Neural progenitor cell (in vitro differentiated cells): ENCODE measurements at regions not wholly inside any gene's neighbourhood (a gene's known extent, or its start where the extent isn't known, plus 50 kb on each side); places are given as distances from the start of the nearest gene placed in this dataset.
A peak's percentile ranks its signal among the peaks of the same experiment; 100 is the strongest.

Experiments used
- DNase-seq: peaks from one replicate; pipeline ENCODE4 v3.0.0-alpha.2; 2016; ENCODE audit warnings: low spot score
- H2AFZ ChIP-seq: fragments of 200-600 bp; sonication (generic); replicated peaks from 2 replicates; pipeline ENCODE4 v1.6.1; 2016; ENCODE audit warnings: antibody characterized with exemption
- H3F3A ChIP-seq: fragments of 200-600 bp; sonication (generic); 2 replicates; pipeline ENCODE4 v1.6.1; 2016; ENCODE audit warnings: antibody characterized with exemption, low read depth
- H3K27ac ChIP-seq: fragments of 200-600 bp; sonication (generic); 2 replicates; pipeline ENCODE4 v1.5.1; 2016; ENCODE audit warnings: mild to moderate bottlenecking
- H3K27me3 ChIP-seq: fragments of 200-600 bp; sonication (generic); 2 replicates; pipeline ENCODE4 v1.6.1; 2016; ENCODE audit warnings: mild to moderate bottlenecking, moderate library complexity
- H3K36me3 ChIP-seq: fragments of 200-600 bp; sonication (generic); 2 replicates; pipeline ENCODE4 v1.5.1; 2016
- H3K4me1 ChIP-seq: fragments of 200-600 bp; sonication (generic); 2 replicates; pipeline ENCODE4 v1.6.1; 2016; ENCODE audit warnings: mixed run types
- H3K4me2 ChIP-seq: fragments of 200-600 bp; sonication (generic); 2 replicates; pipeline ENCODE4 v1.6.1; 2016
- H3K4me3 ChIP-seq: fragments of 200-600 bp; sonication (generic); 2 replicates; pipeline ENCODE4 v1.5.1; 2016
- H3K79me2 ChIP-seq: fragments of 200-600 bp; sonication (generic); 2 replicates; pipeline ENCODE4 v1.6.1; 2016; ENCODE audit warnings: low read depth
- H3K9ac ChIP-seq: fragments of 200-600 bp; sonication (generic); 2 replicates; pipeline ENCODE4 v1.6.1; 2016
- H3K9me3 ChIP-seq: fragments of 200-600 bp; sonication (generic); 2 replicates; pipeline ENCODE4 v1.5.1; 2016; ENCODE audit warnings: low read depth
- H4K20me1 ChIP-seq: fragments of 200-600 bp; sonication (generic); 2 replicates; pipeline ENCODE4 v1.6.1; 2016; ENCODE audit warnings: low read depth
- H3K27ac Mint-ChIP-seq: 3 replicates; pipeline ENCODE4 v1.8.0; 2021; ENCODE audit warnings: mixed read lengths
- H3K27me3 Mint-ChIP-seq: 2 replicates; pipeline ENCODE4 v1.8.0; 2022; ENCODE audit warnings: low read depth, mild to moderate bottlenecking, inconsistent platforms, moderate library complexity, mixed read lengths; ENCODE audit not compliant: insufficient read depth
- H3K36me3 Mint-ChIP-seq: 3 replicates; pipeline ENCODE4 v1.8.0; 2021; ENCODE audit warnings: mixed read lengths
- H3K4me1 Mint-ChIP-seq: 3 replicates; pipeline ENCODE4 v1.8.0; 2021; ENCODE audit warnings: mixed read lengths
- H3K4me3 Mint-ChIP-seq: 3 replicates; pipeline ENCODE4 v1.8.0; 2021; ENCODE audit warnings: mild to moderate bottlenecking, moderate library complexity, mixed read lengths
- H3K9me3 Mint-ChIP-seq: 3 replicates; pipeline ENCODE4 v1.8.0; 2020; ENCODE audit warnings: mixed read lengths
- CTCF ChIP-seq: fragments of 200-600 bp; sonication (generic); IDR thresholded peaks from 2 replicates; pipeline ENCODE4 v1.5.1; 2017; ENCODE audit warnings: antibody characterized with exemption, mild to moderate bottlenecking
- EZH2 ChIP-seq: fragments of 200-600 bp; sonication (generic); IDR thresholded peaks from 2 replicates; pipeline ENCODE4 v1.6.1; 2017; ENCODE audit warnings: antibody characterized with exemption, mild to moderate bottlenecking, moderate library complexity
- EZH2phosphoT487 ChIP-seq: fragments of 200-600 bp; sonication (generic); IDR thresholded peaks from 2 replicates; pipeline ENCODE4 v1.6.1; 2017; ENCODE audit warnings: antibody characterized with exemption

- Mint-ChIP-seq H3K27ac (no peak overlapping the region), H3K4me1 (peaks cover 3% of the 10 kb centered on the region)
- no peak overlapping the region for H3K9ac ChIP-seq
These were observed 446.8 kb upstream of the CXADR start for GRCh38 chr21:17066006-17066405.

GRCh38 chr21:17071093-17071492, 441.8 kb upstream of the CXADR start:
- peaks cover 3% of the 10 kb centered on the region for H3K4me1 Mint-ChIP-seq
- H3K4me3 Mint-ChIP-seq: no peak overlapping the region
- Histone ChIP-seq H3K4me1 (peaks cover 5% of the 10 kb centered on the region), H3K4me3 (no peak overlapping the region), H3K27me3 (no peaks in the 10 kb centered on the region), H3K9me3 (no peaks in the 10 kb centered on the region), H3K36me3 (no peaks in the 10 kb centered on the region), H3K27ac (no peak overlapping the region), H3K9ac (no peak overlapping the region), H3K4me2 (no peak overlapping the region), H3K79me2 (no peaks in the 10 kb centered on the region), H2AFZ (peak overlapping the region; percentile 47), H3F3A (no peaks in the 10 kb centered on the region), H4K20me1 (no peaks in the 10 kb centered on the region)
- no peaks in the 10 kb centered on the region for H3K27me3 Mint-ChIP-seq
- no peaks in the 10 kb centered on the region for H3K9me3 Mint-ChIP-seq
- no peak overlapping the region for H3K27ac Mint-ChIP-seq
- TF ChIP-seq EZH2phosphoT487 (no peak), CTCF (no peak), EZH2 (no peak)
- H3K36me3 Mint-ChIP-seq: no peaks in the 10 kb centered on the region
- no peak for DNase-seq

More at GRCh38 chr21:17066006-17066405, 446.8 kb upstream of the CXADR start:
- Mint-ChIP-seq H3K27me3 (no peaks in the 10 kb centered on the region), H3K4me3 (no peak overlapping the region), H3K9me3 (peaks cover 5% of the 10 kb centered on the region), H3K36me3 (no peaks in the 10 kb centered on the region)
- no peaks in the 10 kb centered on the region for H3K79me2 ChIP-seq
- peaks cover 5% of the 10 kb centered on the region for H3K4me1 ChIP-seq
- H3K4me3 ChIP-seq: no peak overlapping the region
- H3K36me3 ChIP-seq: no peaks in the 10 kb centered on the region
- no peak overlapping the region for H3K4me2 ChIP-seq
- H3K27ac ChIP-seq: no peak overlapping the region
- no peaks in the 10 kb centered on the region for H4K20me1 ChIP-seq
- no peak for DNase-seq
- no peak overlapping the region for H2AFZ ChIP-seq
- H3K9me3 ChIP-seq: no peaks in the 10 kb centered on the region
- no peaks in the 10 kb centered on the region for H3F3A ChIP-seq
- no peaks in the 10 kb centered on the region for H3K27me3 ChIP-seq
- no peak for TF ChIP-seq EZH2phosphoT487
- TF ChIP-seq CTCF: no peak
- no peak for TF ChIP-seq EZH2

GRCh38 chr21:17081193-17081592, 431.6 kb upstream of the CXADR start:
- TF ChIP-seq EZH2phosphoT487: no peak
- no peak for TF ChIP-seq EZH2
- TF ChIP-seq CTCF: no peak
- no peaks in the 10 kb centered on the region for H3K9me3 ChIP-seq
- H3K4me3 ChIP-seq: no peak overlapping the region
- no peaks in the 10 kb centered on the region for H4K20me1 ChIP-seq
- no peak overlapping the region for H3K9ac ChIP-seq
- no peaks in the 10 kb centered on the region for H3K79me2 ChIP-seq
- Mint-ChIP-seq H3K27ac (no peak overlapping the region), H3K36me3 (peaks cover 1% of the 10 kb centered on the region), H3K4me3 (no peak overlapping the region), H3K27me3 (no peaks in the 10 kb centered on the region), H3K9me3 (peaks cover 2% of the 10 kb centered on the region), H3K4me1 (no peaks in the 10 kb centered on the region)
- H3K27ac ChIP-seq: no peak overlapping the region
- H2AFZ ChIP-seq: no peak overlapping the region
- DNase-seq: no peak
- H3F3A ChIP-seq: no peaks in the 10 kb centered on the region
- no peaks in the 10 kb centered on the region for H3K36me3 ChIP-seq
- H3K4me2 ChIP-seq: no peak overlapping the region
- no peaks in the 10 kb centered on the region for H3K4me1 ChIP-seq
- no peaks in the 10 kb centered on the region for H3K27me3 ChIP-seq
